Endodermal cell (in vitro differentiated cells): ENCODE measurements at regions not wholly inside any gene's neighbourhood (a gene's known extent, or its start where the extent isn't known, plus 50 kb on each side); places are given as distances from the start of the nearest gene placed in this dataset.

Source experiments
- DNase-seq: peaks from one replicate; pipeline ENCODE4 v3.0.0-alpha.2; 2017
- H3K27ac ChIP-seq: 2 replicates; pipeline ENCODE4 v1.5.1; 2013; ENCODE audit warnings: mild to moderate bottlenecking, low read depth, low read length, moderate library complexity
- H3K27me3 ChIP-seq: 2 replicates; pipeline ENCODE4 v1.6.1; 2013; ENCODE audit warnings: mild to moderate bottlenecking, low read length, moderate library complexity; ENCODE audit not compliant: insufficient read depth, control insufficient read depth, poor library complexity, severe bottlenecking
- H3K36me3 ChIP-seq: 2 replicates; pipeline ENCODE4 v1.7.0; 2013; ENCODE audit warnings: mild to moderate bottlenecking, low read length, moderate library complexity; ENCODE audit not compliant: control insufficient read depth, insufficient read depth
- H3K4me1 ChIP-seq: one replicate; pipeline ENCODE4 v1.7.0; 2013; ENCODE audit warnings: low read length; ENCODE audit not compliant: control insufficient read depth, insufficient read depth
- H3K4me3 ChIP-seq: 2 replicates; pipeline ENCODE4 v1.5.1; 2013; ENCODE audit warnings: mild to moderate bottlenecking, low read length, moderate library complexity
- H3K9ac ChIP-seq: 2 replicates; pipeline ENCODE4 v1.6.1; 2013; ENCODE audit warnings: mild to moderate bottlenecking, low read length, moderate library complexity; ENCODE audit not compliant: poor library complexity, severe bottlenecking; ENCODE audit errors: extremely low read depth
- H3K9me3 ChIP-seq: 2 replicates; pipeline ENCODE4 v1.6.1; 2013; ENCODE audit warnings: mild to moderate bottlenecking, low read length, moderate library complexity; ENCODE audit not compliant: control insufficient read depth
- H3K27ac Mint-ChIP-seq: 2 replicates; pipeline ENCODE4 v1.8.0; 2020; ENCODE audit warnings: mixed read lengths
- H3K27me3 Mint-ChIP-seq: 2 replicates; pipeline ENCODE4 v1.8.0; 2021; ENCODE audit warnings: mild to moderate bottlenecking, mixed read lengths; ENCODE audit not compliant: insufficient read depth
- H3K36me3 Mint-ChIP-seq: 2 replicates; pipeline ENCODE4 v1.8.0; 2020; ENCODE audit warnings: low read depth, mixed read lengths
- H3K4me1 Mint-ChIP-seq: 2 replicates; pipeline ENCODE4 v1.8.0; 2020; ENCODE audit warnings: mixed read lengths
- H3K4me3 Mint-ChIP-seq: 2 replicates; pipeline ENCODE4 v1.8.0; 2020; ENCODE audit warnings: mild to moderate bottlenecking, moderate library complexity, mixed read lengths
- H3K9me3 Mint-ChIP-seq: 2 replicates; pipeline ENCODE4 v1.8.0; 2020; ENCODE audit warnings: mild to moderate bottlenecking, mixed read lengths
- CTCF ChIP-seq: fragments of 200-600 bp; sonication (generic); conservative IDR thresholded peaks from 2 replicates; pipeline ENCODE4 v1.5.0; 2021; ENCODE audit warnings: antibody characterized with exemption, mild to moderate bottlenecking
- WGBS, 2 experiments: methylation state at CpG; one replicate each; pipeline versions ENCODE4 v1.1.5 to v1.1.7; 2013; ENCODE audit warnings: missing lambda C conversion rate in 2 of 2, mixed read lengths in 1 of 2; ENCODE audit not compliant: insufficient coverage in 1 of 2, insufficient read length in 1 of 2; 5-methylcytosine and 5-hydroxymethylcytosine counted together

- Histone ChIP-seq H3K27me3 (no peaks in the 10 kb centered on the region), H3K27ac (no peak overlapping the region), H3K9ac (no peak overlapping the region), H3K4me3 (no peak overlapping the region), H3K36me3 (no peaks in the 10 kb centered on the region), H3K9me3 (no peaks in the 10 kb centered on the region), H3K4me1 (peaks cover 10% of the 10 kb centered on the region)
- Mint-ChIP-seq H3K4me1 (peaks cover 34% of the 10 kb centered on the region), H3K9me3 (no peaks in the 10 kb centered on the region), H3K4me3 (no peak overlapping the region), H3K36me3 (no peaks in the 10 kb centered on the region), H3K27me3 (no peaks in the 10 kb centered on the region), H3K27ac (peak overlapping the region; percentile 11)
- TF ChIP-seq CTCF, result no peak
- WGBS, 2 experiments, result 62 to 71% methylated on average over 2 of the region's 2 CpGs
- no peak for DNase-seq
Measured at GRCh38 chr12:75959506-75959905, 72.1 kb downstream of the PHLDA1 start.

GRCh38 chr12:75959060-75959459 is 72.5 kb downstream of the PHLDA1 start:
- Histone ChIP-seq H3K27me3 (no peaks in the 10 kb centered on the region), H3K36me3 (no peaks in the 10 kb centered on the region), H3K4me1 (peaks cover 10% of the 10 kb centered on the region), H3K9ac (no peak overlapping the region), H3K27ac (no peak overlapping the region), H3K9me3 (no peaks in the 10 kb centered on the region), H3K4me3 (no peak overlapping the region)
- H3K4me1 Mint-ChIP-seq, result peaks cover 37% of the 10 kb centered on the region
- H3K27ac Mint-ChIP-seq, result peak overlapping the region; percentile 71
- H3K36me3 Mint-ChIP-seq, result no peaks in the 10 kb centered on the region
- DNase-seq, result no peak
- TF ChIP-seq CTCF, result no peak
- H3K4me3 Mint-ChIP-seq, result no peak overlapping the region
- no peaks in the 10 kb centered on the region for H3K27me3 Mint-ChIP-seq
- WGBS, 2 experiments, result 56 to 67% methylated on average over 1 of the region's 2 CpGs
- no peaks in the 10 kb centered on the region for H3K9me3 Mint-ChIP-seq

GRCh38 chr12:75955251-75955650 is 76.3 kb downstream of the PHLDA1 start:
- H3K9ac ChIP-seq, result no peak overlapping the region
- peak; percentile 69 for DNase-seq
- no peaks in the 10 kb centered on the region for H3K27me3 ChIP-seq
- peaks cover 13% of the 10 kb centered on the region for H3K4me1 ChIP-seq
- 68 to 72% methylated on average over 3 of the region's 3 CpGs for WGBS, 2 experiments
- Mint-ChIP-seq H3K27me3 (no peaks in the 10 kb centered on the region), H3K4me1 (peaks cover 63% of the 10 kb centered on the region), H3K36me3 (no peaks in the 10 kb centered on the region), H3K27ac (peak overlapping the region; percentile 27), H3K9me3 (no peaks in the 10 kb centered on the region), H3K4me3 (no peak overlapping the region)
- no peaks in the 10 kb centered on the region for H3K36me3 ChIP-seq
- no peak for TF ChIP-seq CTCF
- no peak overlapping the region for H3K27ac ChIP-seq
- H3K4me3 ChIP-seq, result no peak overlapping the region
- H3K9me3 ChIP-seq, result no peaks in the 10 kb centered on the region
